SK-N-MC (cell line): ENCODE measurements at regions not wholly inside any gene's neighbourhood (a gene's known extent, or its start where the extent isn't known, plus 50 kb on each side); places are given as distances from the start of the nearest gene placed in this dataset.

Experiments used
- EZH2 ChIP-seq: fragments of 200-600 bp; sonication (generic); IDR thresholded peaks from one replicate; pipeline ENCODE4 v1.6.1; 2017; ENCODE audit warnings: antibody characterized with exemption
- FOXP2 ChIP-seq: optimal IDR thresholded peaks from 2 replicates; pipeline ENCODE3; 2011; ENCODE audit warnings: mild to moderate bottlenecking, moderate library complexity; ENCODE audit not compliant: insufficient read depth; ENCODE audit errors: extremely low read length, control extremely low read depth
- POLR2AphosphoS5 ChIP-seq: IDR thresholded peaks from 2 replicates; pipeline ENCODE4 v1.6.1; 2012; ENCODE audit warnings: mild to moderate bottlenecking, low read depth, low read length, borderline replicate concordance

DNA sequence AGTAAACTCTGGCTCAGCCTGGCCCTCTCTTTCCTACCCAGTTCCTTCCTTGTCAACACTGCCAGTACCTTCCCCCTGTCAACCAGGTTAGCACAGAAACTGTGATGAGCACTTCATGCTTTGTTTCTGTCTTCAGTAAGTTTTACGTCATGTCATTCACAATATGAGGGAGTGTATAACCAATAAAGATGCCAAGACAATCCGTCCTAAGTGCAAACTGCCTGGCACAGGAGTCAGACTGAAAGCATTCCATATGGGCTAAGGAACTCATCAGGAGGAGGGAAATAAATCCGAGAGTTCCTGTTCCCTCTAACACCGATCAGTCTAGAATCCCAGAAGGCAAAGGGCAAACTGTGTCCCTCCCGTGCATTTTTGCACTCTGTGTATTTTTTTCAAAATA, 507.2 kb downstream of the CMPK2 start:
- TF ChIP-seq POLR2AphosphoS5 (no peak), EZH2 (no peak), FOXP2 (no peak)
